ENCODE measurements at regions not wholly inside any gene's neighbourhood (a gene's known extent, or its start where the extent isn't known, plus 50 kb on each side); places are given as distances from the start of the nearest gene placed in this dataset.

- TF ChIP-seq GATA2 (IDR thresholded peaks at IDR 0.05; ENCODE audit: low read depth, low read length) (no peak), GATA3 (IDR thresholded peaks at IDR 0.05; ENCODE audit: low read depth, low read length) (no peak)
These were observed 629.0 kb upstream of the MBL2 start for GRCh38 chr10:53401536-53401935.

GRCh38 chr10:53396876-53397275 lies 624.3 kb upstream of the MBL2 start:
- TF ChIP-seq GATA3 (IDR thresholded peaks at IDR 0.05; ENCODE audit: low read depth, low read length) (no peak), GATA2 (IDR thresholded peaks at IDR 0.05; ENCODE audit: low read depth, low read length) (no peak)

- TF ChIP-seq GATA2 (IDR thresholded peaks at IDR 0.05; ENCODE audit: low read depth, low read length) = no peak
- no peak for TF ChIP-seq GATA3 (IDR thresholded peaks at IDR 0.05; ENCODE audit: low read depth, low read length)
These were observed 622.9 kb upstream of the MBL2 start for GRCh38 chr10:53395449-53395848.

GRCh38 chr10:53387562-53387961 lies 615.0 kb upstream of the MBL2 start:
- no peak for TF ChIP-seq GATA2 (IDR thresholded peaks at IDR 0.05; ENCODE audit: low read depth, low read length)
- TF ChIP-seq GATA3 (IDR thresholded peaks at IDR 0.05; ENCODE audit: low read depth, low read length) = no peak

- no peak for TF ChIP-seq GATA3 (IDR thresholded peaks at IDR 0.05; ENCODE audit: low read depth, low read length)
- TF ChIP-seq GATA2 (IDR thresholded peaks at IDR 0.05; ENCODE audit: low read depth, low read length) = no peak
These were observed 610.0 kb upstream of the MBL2 start for GRCh38 chr10:53382543-53382942.

GRCh38 chr10:53379956-53380355 lies 607.4 kb upstream of the MBL2 start:
- TF ChIP-seq GATA3 (IDR thresholded peaks at IDR 0.05; ENCODE audit: low read depth, low read length) (no peak), GATA2 (IDR thresholded peaks at IDR 0.05; ENCODE audit: low read depth, low read length) (no peak)

- no peak for TF ChIP-seq GATA3 (IDR thresholded peaks at IDR 0.05; ENCODE audit: low read depth, low read length)
- TF ChIP-seq GATA2 (IDR thresholded peaks at IDR 0.05; ENCODE audit: low read depth, low read length) = no peak
These were observed 597.8 kb upstream of the MBL2 start for GRCh38 chr10:53370347-53370746.

- TF ChIP-seq GATA3 (IDR thresholded peaks at IDR 0.05; ENCODE audit: low read depth, low read length) (no peak), GATA2 (IDR thresholded peaks at IDR 0.05; ENCODE audit: low read depth, low read length) (no peak)
These were observed 589.4 kb upstream of the MBL2 start for GRCh38 chr10:53361936-53362335.

GRCh38 chr10:53361281-53361680 lies 588.7 kb upstream of the MBL2 start:
- TF ChIP-seq GATA3 (IDR thresholded peaks at IDR 0.05; ENCODE audit: low read depth, low read length) = no peak
- no peak for TF ChIP-seq GATA2 (IDR thresholded peaks at IDR 0.05; ENCODE audit: low read depth, low read length)

GRCh38 chr10:53358536-53358935 lies 586.0 kb upstream of the MBL2 start:
- TF ChIP-seq GATA3 (IDR thresholded peaks at IDR 0.05; ENCODE audit: low read depth, low read length) = no peak
- no peak for TF ChIP-seq GATA2 (IDR thresholded peaks at IDR 0.05; ENCODE audit: low read depth, low read length)

- TF ChIP-seq GATA3 (IDR thresholded peaks at IDR 0.05; ENCODE audit: low read depth, low read length) (no peak), GATA2 (IDR thresholded peaks at IDR 0.05; ENCODE audit: low read depth, low read length) (no peak)
These were observed 585.0 kb upstream of the MBL2 start for GRCh38 chr10:53357587-53357986.

- TF ChIP-seq GATA3 (IDR thresholded peaks at IDR 0.05; ENCODE audit: low read depth, low read length) = no peak
- no peak for TF ChIP-seq GATA2 (IDR thresholded peaks at IDR 0.05; ENCODE audit: low read depth, low read length)
These were observed 584.2 kb upstream of the MBL2 start for GRCh38 chr10:53356616-53357349.

- no peak for TF ChIP-seq GATA3 (IDR thresholded peaks at IDR 0.05; ENCODE audit: low read depth, low read length)
- TF ChIP-seq GATA2 (IDR thresholded peaks at IDR 0.05; ENCODE audit: low read depth, low read length) = no peak
These were observed 558.9 kb upstream of the MBL2 start for GRCh38 chr10:53331460-53331859.

- TF ChIP-seq GATA2 (IDR thresholded peaks at IDR 0.05; ENCODE audit: low read depth, low read length) (no peak), GATA3 (IDR thresholded peaks at IDR 0.05; ENCODE audit: low read depth, low read length) (no peak)
These were observed 552.5 kb upstream of the MBL2 start for GRCh38 chr10:53325066-53325465.

- no peak for TF ChIP-seq GATA3 (IDR thresholded peaks at IDR 0.05; ENCODE audit: low read depth, low read length)
- no peak for TF ChIP-seq GATA2 (IDR thresholded peaks at IDR 0.05; ENCODE audit: low read depth, low read length)
These were observed 543.1 kb upstream of the MBL2 start for GRCh38 chr10:53315709-53316108.

- TF ChIP-seq GATA3 (IDR thresholded peaks at IDR 0.05; ENCODE audit: low read depth, low read length) (no peak), GATA2 (IDR thresholded peaks at IDR 0.05; ENCODE audit: low read depth, low read length) (no peak)
These were observed 542.3 kb upstream of the MBL2 start for GRCh38 chr10:53314876-53315275.
